ENCODE measurements at regions not wholly inside any gene's neighbourhood (a gene's known extent, or its start where the extent isn't known, plus 50 kb on each side); places are given as distances from the start of the nearest gene placed in this dataset.
"Not testable (repeated sequence)": the region's sequence is repeated elsewhere in the genome, so short reads cannot be mapped to it uniquely, and the experiment has no call there.

DNA sequence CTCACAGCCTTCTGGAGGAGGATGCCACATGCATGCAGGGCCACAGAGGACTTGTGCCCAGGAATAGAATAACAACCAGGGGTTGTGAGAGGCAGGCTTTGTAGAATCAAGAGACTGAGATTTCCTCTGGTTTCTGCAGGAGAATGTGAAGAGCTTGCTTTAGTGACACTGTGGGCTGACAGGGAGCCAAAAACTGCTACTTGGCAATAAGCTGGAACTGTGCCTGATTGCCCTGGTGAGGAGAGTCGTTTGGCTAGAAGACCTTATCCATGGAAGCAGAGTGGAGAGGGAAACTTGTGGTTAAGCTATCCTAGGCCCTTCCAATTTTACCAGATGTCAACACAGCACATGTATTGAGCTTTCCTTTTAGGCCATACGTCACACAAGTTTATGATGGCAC, 902.1 kb downstream of the MRPL39 start:
- DNase-seq: no peak

DNA sequence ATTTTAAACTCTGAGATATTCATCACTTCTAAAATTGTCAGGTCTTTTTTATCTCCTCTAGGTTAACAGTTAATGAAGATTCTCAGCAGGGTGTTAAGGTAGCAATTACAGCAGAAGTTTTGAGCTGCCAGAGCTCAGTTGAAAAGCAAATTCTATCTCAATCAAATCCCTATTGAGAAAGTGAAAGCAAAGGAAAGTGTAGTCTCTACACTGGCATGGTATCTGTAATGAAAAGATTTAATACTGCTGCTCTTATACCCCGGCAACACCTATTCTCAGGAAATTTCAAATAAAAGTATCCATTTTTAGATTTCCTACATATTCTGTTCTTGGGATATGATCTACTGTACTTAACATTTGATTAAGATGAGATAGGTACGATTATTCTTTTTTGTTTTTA, 913.5 kb downstream of the MRPL39 start:
- no peak for DNase-seq

DNA sequence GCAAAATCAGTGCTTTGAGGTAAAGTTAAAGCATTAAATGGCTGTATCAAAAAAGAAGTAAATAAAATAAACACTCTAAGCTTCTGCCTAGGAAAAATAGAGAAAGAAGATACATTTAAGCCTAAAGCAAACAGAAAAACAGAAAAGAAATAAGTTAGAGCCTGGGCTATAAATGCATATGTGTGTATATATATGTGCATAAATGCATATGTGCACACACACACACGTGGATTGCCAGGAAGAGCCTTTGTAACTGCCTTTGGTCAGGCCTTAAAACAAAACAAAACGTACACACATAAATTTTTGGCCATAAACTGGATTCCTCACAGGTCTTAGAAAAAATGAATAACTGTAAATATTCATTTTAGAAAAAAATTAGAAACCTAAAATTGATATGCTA, 925.8 kb downstream of the MRPL39 start:
- DNase-seq: no peak

DNA sequence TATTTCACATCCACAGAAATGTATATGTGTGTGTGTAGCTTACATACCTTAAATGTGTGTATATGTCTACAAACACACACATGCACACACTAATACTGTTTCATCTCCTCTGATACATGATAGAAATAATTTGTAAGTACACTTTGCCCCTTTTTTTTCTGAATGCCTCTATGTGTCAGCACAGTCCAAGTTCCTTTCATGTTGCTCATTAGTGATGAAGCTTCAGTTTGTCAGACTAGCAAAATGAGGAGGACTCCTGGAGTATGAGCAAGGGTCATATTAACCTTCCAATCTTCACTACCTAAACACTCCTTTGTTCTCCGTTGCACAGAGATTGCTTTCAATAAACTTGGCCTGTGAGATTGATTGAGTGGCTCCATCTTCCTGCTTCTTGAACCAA, 935.4 kb downstream of the MRPL39 start:
- no peak for DNase-seq

DNA sequence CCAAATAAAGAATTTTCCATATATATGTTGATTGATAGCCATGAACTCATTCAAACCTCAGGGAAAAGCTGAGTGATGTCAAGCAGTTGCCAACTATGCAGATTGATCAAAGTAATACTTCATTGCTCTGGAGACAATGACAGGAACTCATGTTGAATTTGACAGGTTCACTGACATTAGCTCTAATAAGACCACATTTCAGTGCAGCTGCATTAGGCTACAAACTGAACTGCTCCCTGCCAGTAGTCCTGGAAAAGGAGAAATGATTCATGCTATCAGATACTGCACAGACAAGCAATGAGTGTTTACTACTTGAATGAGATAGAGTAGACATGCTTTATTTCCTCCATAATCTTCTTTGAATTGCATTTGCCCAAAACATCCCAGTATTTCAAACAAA, 948.4 kb downstream of the MRPL39 start:
- DNase-seq: no peak

DNA sequence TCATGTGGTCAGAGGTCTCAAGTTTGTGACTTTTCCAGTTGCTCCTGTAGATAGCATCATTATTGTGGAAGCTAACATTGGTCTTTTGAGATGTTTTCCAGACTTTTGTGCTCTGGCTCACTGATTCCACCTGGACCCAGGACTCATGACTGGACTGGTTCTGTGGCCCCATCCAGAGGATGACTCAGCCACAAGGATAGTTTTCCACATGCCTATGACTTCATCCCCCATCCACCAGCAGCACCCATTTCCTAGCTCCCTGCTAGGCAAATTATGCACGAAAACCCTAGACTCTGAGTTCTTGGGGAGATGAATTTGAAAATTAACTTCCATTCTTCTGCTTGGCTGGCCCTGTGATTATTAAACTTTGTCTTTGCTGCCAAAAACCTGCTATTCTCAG, 949.3 kb downstream of the MRPL39 start:
- DNase-seq: no peak

DNA sequence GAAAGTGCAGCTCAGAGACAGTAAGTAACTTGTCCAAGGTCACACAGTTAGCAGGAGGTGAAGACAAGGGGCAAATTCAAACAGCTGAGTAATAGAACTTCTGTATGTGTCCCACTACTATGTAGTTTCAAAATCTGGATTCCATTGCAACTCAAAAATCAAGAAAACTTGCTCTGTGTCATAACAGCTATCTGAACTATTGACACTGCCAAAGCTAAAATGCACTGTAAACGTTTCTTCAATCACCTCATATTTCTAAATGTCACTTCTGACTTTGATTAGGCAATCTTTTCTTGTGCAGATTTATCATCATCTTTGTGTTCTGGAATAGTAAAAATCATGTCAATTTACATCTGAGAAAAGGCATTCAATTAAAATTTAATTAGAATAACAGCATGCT, 957.6 kb downstream of the MRPL39 start:
- DNase-seq: no peak

DNA sequence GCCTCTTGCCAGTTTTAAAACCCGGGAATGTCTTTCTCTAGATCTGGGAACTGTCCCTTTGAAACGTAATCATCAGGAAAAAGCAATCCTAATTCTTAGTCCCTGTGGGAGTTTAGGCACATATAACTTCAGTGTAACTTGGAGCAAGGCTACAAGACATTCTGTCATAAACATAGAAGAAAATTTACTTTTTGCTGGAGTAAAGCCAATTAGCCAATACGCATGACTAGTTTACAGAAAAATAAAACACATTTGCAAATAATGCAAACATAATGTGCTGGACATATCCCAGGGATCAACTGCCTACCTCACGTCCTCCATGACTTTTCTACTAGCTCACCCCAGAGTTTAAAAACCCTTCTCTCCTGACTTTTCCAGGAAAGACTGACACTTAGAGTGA, 970.6 kb downstream of the MRPL39 start:
- no peak for DNase-seq

DNA sequence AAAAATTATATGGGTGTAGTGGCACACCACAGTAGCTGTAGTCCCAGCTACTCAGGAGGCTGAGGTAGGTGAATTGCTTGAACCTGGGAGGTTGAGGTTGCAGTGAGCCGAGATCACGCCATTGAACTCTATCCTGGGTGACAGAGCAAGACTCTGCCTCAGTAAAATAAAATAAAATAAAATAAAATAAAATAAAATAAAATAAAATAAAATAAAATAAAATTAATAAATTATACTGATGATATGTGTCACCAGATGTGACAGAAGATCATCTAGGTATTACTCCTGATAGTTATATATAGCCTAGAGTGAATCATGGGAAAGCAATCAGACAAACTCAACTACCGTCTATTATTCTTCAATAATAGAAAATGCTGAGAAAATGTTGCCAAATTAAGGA, 972.5 kb downstream of the MRPL39 start:
- no peak for DNase-seq

DNA sequence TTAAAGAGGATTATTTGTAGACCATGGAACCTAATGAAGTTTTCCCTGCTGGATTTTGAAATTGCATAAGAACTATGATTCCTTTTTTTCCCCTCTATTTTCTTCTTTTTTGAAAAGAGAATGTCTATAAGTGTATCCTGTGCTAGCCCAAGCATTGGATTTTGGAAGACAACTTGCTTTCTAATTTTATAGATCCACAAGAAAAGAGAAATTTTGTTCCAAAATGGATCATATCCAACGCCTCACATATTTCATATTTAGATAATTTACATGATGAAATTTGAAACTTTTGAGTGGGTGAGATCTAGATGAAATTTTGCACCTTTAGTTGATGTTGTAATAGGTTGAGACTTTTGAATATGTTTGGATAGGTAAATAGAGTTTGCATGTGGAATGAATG, 978.7 kb downstream of the MRPL39 start:
- no peak for DNase-seq

DNA sequence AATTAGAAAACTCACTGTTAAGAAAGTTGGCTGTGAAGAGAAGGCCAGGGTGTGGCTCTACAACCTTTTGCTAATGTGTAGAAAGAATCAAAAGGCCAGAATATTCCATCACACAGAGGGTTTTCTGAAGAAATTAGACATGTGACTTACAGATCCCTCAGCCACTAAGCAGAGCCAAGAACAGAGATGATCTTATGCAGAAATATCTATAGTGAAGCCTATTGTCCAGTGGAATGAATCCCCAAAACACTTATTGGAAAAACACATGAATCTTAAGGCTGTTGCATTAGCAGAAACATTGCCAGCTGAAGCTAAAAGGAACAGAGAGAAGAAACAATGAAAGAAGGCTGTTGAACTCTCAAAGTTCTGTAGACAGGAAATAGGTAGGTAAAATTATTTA, 979.2 kb downstream of the MRPL39 start:
- DNase-seq: no peak

DNA sequence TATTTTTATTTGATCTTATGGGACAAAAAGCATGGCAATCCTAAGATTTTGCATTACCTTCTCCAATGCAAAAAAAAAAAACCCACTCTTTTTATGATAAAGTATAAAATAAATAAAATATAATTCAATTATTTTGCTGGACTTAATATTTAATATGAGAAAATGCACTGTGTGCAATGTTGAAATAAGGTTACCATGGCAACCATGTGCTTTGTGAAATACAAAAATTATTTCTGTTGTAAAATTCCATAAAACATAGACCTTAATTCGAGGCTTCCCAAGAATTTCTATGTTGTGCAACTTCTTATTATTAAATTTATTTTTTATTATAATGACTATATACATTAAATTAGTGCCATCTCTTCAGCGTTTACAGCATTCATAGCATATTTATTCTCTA, 989.5 kb downstream of the MRPL39 start:
- no peak for DNase-seq

DNA sequence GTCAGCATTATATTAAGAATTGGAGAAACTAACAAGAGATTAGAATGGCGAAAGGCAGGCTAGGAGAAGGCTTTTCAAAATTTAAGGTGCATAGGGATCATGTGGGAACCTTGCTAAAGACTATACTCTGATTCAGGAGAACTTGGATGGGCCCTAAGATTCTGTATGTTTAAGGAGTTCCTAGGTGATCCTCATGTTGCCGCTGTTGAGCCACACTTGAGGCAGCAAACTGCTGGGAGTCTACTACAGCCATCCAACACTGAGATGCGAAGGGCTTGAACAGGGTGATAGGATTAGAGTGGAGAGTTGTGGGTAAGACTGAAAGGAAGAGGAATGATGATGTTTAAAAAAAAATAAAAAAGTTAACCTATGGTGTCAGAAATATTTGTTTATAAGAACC, 1013.2 kb downstream of the MRPL39 start:
- DNase-seq: no peak

DNA sequence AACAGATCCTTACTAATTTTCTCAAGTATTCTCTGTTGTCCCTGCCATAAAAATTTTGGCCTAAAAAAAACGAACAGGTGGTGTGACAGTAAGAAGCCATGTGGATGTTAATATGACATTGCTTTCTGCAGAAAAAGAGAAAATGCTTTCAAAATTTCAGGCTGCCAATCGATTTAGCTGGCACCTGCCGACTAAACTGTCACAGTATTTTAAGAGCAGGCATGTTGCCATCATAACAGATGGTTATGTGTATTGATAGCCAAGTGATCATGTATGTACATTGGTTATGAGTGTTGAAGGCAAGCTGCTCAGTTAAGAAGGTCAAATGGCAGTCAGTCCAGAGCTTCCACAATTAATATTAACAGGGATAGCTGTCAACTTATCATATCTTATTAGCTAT, 1017.0 kb downstream of the MRPL39 start:
- no peak for DNase-seq

DNA sequence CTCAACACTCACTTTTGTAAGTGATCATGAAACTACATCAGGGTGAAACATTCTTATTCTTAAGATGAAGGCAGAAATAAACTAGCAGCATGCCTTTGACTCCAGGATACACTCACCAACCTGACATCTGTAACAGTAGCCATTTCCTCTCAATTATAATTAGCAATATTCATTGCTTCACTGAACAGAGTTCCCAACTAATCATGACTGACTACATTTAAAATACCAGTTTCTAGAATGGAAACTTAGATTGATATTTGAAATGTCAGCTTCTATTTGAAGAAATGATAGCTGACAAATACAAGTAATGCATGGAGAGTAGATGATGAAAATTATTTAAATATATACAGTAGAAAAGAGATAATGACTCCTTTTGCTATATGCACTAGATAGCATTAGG, 1023.8 kb downstream of the MRPL39 start:
- DNase-seq: no peak

DNA sequence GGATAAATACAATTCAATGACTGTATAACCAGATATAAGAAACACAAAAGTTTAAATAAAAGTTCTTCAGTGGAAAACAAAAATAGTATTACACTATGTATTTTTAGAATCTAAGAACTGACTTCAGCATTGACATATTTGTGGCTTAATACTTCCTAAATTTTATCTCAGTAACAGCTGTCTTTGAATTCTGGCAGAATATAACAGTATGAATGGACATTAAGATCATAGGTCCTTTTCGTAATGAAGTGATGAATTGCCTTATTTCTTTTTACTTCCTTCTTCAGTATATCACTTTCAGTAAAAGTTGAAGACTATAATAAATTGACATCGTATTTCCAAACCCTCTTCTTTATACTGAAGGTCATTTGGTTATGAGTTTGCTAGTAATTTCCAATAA, 1030.0 kb downstream of the MRPL39 start:
- no peak for DNase-seq

DNA sequence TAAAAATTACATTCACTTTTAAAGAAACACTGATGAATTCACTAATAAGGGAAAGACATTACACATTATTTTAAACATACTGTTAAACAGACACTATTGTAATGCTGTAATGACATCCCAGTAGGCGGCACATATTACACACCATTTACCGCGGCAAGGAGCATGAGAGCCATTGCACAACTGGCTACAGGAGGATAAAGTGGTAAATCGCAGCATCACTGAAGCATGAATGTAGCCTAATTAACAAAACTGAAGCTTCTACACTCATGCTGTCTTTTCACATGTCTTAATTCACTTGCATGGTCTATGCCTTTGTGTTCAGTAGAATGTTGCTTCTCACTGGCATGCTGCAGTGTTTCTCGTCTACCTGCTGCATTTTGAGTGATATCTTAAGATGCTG, 1046.0 kb downstream of the MRPL39 start:
- DNase-seq: no peak

DNA sequence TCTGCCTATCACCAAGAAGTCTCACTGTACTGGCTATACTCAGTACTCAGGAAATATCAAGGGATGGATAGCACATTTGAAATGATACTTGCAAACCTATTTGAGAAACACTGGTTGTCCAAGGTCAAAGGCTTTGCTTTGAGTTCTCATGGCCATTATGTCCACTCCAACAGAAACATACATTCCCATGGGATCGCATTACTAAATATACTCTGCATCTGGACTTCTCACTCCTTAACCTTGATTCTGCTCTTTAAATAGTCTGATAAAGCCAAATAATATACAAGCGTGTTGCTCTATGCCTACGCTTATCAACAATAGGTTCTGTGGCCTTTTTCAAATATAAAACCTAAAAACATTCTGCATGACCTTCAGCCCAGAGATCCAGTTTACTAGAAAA, 1054.8 kb downstream of the MRPL39 start:
- DNase-seq: no peak

DNA sequence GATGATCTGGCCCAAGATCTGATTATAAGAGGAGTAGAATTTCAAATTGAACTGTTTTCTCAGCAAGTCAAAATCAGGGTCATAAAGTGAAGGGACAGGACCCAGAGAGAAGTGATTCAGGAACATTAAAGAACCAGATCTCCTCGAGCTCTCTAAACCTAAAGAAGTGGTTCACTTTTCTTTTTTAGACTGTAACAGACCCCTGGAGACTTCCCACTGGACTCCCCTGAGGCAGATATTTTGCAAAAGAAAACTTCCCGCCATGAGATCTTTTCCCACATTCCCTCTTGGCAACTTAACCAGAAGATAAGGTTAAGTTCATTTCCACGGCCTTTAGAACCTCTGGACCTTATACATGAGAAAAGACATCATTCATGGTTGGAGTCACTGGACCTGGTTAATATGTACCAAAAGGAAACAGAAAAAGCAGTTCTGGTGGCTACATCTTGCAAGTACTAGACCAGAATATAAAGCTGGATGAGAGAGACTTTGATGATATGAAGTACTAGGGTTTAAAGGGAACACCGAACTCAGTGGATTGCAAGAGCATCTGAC, 1061.4 kb downstream of the MRPL39 start:
- no peak for DNase-seq

DNA sequence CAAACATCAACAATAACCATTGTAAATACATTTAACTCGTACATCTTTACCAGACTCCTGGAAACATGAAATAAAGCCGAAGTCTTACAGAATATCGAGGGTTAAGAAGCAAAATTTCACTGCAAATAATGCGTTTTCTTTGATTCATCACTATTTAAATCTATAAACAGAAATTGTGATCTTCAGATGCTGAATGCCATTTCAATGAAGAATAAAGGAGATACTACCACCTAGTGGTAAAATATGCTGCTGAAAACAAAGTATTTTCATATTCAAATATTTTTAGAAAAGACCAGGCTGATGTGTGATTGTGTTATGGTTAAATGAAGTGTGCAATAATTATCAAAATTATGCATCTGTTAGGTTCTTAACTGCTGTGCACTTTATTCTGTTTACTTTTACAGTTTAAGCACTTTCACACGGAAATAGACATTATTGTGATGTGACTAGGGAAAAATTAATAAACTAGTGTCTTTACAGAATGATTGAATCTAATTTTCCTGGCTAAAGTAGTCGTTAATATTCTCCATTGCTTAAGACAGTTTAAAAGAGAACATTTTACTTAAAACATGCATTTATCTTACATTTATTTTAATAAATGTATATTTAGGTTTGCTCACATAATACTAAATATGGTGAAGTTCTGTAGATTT, 1093.1 kb downstream of the MRPL39 start:
- no peak for DNase-seq

DNA sequence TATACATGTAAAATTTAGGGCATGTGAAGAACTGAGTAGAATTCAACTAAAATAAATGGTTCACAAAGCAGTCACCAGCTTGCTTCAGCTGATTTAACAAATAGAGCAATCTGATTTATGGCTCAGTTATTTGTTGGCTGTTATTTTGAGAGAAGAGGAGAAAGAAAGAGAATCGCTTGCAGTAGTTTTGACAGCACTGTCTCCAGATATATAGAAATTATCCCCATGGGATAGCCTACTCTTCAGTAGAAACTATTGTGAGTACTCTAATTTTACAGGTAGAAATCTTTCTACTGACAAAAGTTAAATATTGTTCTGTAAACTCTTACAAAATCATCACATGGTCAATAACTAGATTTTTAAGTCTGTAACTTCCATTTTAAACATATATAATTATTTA, 1098.2 kb downstream of the MRPL39 start:
- no peak for DNase-seq

DNA sequence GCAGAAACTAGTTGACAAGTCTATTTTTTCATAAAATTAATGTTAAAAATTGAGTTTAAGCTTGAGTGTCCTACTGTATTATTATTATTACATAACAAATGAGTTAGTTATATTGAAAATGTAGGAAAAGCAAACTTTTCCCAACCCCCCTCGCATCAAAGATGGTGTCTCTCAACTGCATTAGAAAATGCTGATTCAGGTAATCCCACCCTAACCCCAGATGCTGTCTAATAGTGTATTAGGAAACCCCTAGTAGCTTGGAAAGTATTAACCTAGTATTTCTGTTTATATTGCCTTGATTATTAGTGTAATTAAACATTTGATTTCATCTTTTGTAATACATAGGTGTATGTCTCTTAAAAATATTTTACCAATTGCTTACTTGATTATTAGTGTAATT, 1120.3 kb downstream of the MRPL39 start:
- no peak for DNase-seq

DNA sequence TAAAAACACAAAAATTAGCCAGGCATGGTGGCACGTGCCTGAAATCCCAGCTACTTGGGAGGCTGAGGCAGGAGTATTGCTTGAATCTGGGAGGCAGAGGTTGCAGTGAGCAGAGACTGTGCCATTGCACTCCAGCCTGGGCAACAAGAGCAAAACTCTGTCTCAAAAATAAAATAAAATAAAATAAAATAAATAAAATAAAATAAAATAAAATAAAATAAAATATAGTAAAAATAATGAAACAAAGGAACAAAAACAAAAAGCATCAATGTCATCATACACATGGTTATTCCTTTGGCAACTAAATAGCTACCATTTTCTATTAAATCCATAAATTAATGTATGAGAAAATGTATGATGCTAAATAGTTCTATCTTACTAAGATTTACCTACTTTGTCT, 1123.9 kb downstream of the MRPL39 start:
- DNase-seq: not testable (repeated sequence)

DNA sequence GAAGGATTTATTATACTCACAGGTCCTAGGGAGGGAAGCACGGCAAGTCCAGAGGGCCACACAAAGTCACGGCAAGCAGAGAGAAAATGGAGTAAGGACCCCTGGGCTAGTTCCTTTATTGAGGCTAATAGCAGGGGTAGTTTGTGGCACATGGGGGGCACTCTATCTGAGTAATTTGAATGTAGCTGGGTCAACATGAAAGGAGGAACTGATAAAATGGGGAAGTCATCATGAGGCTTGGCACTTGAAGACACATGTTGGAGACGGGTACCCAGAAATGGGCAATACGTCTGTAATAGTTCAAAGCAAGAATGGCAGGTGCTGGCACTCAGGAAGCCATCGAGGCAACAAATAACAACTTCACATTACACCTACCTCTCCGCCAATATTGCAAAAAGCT, 1136.4 kb downstream of the MRPL39 start:
- no peak for DNase-seq

DNA sequence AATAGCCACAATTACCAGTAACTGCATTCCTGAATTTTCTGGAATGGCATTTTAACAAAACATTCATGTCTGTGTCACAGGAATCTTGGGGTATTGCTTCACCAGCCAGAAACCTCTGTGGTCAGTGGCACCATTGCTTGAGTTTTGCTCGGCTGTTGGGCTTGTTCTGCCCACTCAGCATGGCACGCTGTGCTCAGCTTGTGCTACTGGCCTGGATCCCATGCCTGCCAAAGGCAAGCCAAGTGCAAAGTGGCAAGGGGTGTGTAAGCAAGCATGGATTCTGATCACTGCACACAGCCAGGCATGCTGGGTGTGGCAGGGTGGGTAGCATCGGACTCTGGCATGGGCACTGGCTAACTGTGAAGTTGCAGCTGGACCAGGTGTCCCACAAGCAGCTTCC, 1150.9 kb downstream of the MRPL39 start:
- no peak for DNase-seq

DNA sequence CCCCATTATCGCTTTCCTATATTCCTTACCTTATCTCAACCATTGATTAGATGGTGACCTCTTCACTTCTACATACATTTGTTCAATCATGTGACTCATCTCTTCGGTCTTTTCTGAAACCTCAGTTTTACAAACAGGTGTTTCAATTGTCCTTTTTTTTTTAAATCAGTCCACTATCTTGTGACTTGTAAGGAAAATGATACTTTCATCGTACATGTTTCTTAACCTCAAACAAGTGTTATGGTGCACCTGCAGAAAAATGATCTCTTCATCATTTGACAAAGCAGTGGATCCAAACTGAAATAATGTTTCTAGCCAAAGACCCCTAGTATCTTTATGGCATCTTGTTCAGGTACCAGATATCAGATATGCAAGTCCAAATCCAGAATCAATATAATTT, 1157.2 kb downstream of the MRPL39 start:
- DNase-seq: no peak
